Stimulated activated CD4-positive, alpha-beta T cell treated with anti-CD3 and anti-CD28 coated beads, Interleukin-15, amount 100 ng/mL, for 24 hours (primary cell): ENCODE measurements at regions not wholly inside any gene's neighbourhood (a gene's known extent, or its start where the extent isn't known, plus 50 kb on each side); places are given as distances from the start of the nearest gene placed in this dataset.

Experiments used
- DNase-seq: peaks from one replicate; pipeline ENCODE4 v3.0.0-alpha.2; 2020

GRCh38 chr6:145313041-145313855 is 422.1 kb downstream of the EPM2A start:
- no peak for DNase-seq

- no peak for DNase-seq
Measured at GRCh38 chr6:145315982-145316600, 419.2 kb downstream of the EPM2A start.

DNA sequence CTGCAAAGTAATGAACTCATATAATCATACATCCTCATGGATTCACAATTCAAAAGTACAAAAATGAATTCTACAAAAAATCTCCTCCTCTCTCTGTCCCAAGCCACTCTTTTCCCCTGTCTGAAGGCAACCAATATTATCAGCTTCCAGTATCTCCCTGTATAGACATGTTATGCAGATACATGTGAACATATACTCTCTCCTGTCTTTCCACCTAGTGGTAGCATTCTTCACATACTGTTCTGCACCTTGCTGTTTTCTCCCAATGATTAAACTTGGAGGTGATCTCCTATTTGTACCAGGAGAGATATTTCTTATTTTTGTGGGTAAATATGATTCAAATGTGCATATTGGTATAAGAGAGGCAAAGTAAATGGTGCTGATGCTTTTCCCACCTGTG is 416.4 kb downstream of the EPM2A start:
- no peak for DNase-seq

DNA sequence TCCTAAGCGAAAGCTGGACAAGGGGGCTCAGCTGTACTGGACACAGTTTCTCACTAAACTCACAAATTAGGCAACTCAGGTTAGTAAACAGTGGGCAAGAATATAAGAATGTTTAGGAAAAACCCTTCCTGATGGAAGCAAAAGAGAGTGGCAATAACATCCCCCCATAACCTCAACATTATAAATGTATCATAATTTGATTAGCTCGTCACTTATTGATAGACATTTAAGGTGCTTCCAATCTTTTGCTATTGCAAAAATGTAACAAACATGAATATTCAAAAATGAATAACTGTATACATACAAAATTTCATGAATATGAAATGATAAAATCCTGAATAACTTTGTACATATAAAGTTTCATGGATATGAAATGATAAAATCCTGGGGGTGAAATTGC is 415.7 kb downstream of the EPM2A start:
- DNase-seq: no peak

GRCh38 chr6:145323646-145324045 is 411.7 kb downstream of the EPM2A start:
- DNase-seq: no peak

DNA sequence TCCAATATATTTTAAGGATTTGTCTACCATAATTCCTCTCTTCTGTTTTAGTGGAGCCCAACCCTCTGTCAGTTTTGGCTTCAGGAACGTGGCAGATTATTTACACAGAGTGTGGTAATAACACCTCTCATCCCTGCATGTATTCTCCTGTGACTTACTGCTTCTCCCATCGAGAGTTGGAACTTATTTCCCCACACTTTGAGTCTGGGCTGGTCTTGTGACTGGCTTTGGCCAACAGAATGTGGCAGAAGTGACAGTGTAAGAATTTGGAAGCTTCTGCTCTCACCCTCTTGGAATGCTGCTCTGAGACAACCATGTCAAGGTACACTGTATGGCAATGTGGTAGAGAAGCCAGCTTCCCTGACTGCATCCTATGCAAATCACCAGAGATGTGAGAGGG is 407.7 kb downstream of the EPM2A start:
- DNase-seq: no peak

DNA sequence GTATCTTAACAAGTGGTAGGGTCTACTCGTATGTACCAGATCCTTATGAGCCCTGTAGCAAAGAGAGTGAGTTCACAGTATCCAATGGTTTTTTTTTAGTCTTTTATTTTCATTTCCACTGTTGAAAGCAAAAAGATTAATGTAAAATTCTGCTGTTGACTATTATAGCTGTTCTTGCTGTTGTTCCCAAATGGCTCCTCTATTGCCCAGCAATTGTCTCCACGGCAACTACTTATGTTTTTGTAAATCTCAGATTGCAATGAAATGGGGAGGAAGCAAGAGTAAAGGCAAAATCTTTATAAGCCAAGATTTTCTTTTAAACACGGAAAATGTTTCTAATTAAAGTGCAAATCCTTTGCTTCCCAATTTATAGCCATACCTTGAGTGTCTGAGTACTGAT is 406.1 kb downstream of the EPM2A start:
- DNase-seq: no peak

GRCh38 chr6:145331066-145331465 is 404.3 kb downstream of the EPM2A start:
- DNase-seq: no peak

DNA sequence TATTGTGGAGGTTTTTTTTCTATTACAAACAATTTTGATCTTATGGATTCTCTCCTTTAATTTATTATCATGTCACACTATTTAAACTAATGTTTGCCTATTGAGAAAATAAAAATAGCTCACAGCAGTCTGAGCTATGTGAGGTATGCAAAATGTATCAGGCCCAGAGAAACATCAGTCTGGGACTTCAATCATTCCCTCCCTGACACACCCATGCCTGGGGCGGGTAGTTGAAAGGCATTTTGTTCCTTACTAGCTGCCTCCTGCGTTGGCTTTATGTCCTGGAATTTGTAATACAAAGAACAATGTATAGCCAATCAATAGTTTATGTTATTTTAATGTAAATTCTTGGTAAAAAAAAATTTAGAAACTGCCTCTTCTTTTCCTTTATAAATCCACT is 403.3 kb downstream of the EPM2A start:
- DNase-seq: no peak

DNA sequence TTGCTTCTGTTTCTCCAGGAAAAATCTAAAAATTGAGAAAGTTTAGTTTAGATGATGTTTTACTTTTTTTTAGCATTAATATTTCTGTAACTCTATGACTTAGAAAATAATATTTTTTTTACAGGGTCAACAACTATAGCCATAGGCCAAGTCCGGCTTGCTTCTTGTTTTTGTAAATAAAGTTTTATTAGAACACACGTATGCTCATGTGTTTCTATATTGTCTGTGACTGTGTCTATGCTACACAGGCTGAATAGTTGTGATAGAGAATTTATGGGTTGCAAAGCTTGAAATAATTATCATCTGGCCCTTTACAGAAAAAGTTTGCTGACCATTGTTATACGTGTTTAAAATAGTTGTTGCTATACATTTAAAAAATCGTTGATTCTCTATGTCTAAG is 399.2 kb downstream of the EPM2A start:
- DNase-seq: no peak

GRCh38 chr6:145339089-145339488 is 396.2 kb downstream of the EPM2A start:
- DNase-seq: no peak

GRCh38 chr6:145340256-145340655 is 395.1 kb downstream of the EPM2A start:
- DNase-seq: no peak

- DNase-seq: no peak
Measured at GRCh38 chr6:145345094-145345493, 390.2 kb downstream of the EPM2A start.

GRCh38 chr6:145347216-145347615 is 388.1 kb downstream of the EPM2A start:
- no peak for DNase-seq

DNA sequence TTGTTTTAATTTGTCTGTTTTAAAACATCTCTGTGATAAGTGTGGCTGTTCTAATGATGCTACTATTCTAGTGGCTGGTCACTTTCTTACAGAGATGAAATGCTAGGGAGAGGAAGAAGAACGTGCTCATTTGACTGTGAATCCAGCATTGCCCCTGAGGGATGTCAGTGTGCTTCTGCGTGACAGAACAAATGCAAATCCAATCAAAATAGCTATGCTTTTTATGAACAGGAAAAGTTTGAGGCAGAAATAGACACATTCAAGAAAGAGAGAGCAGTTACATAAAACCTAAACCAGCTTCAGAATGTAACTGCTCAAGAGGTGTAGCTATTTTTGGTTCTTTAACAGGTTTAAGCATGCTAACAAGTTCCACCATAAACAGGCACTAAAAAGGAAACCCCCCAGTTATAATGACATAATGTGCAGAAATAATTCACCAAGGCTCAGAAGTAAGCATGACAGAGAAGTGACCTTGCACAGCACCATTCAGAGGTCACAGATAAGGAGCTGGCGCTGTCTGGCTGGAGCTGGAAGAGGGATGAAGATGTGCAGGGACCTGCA is 385.3 kb downstream of the EPM2A start:
- no peak for DNase-seq

DNA sequence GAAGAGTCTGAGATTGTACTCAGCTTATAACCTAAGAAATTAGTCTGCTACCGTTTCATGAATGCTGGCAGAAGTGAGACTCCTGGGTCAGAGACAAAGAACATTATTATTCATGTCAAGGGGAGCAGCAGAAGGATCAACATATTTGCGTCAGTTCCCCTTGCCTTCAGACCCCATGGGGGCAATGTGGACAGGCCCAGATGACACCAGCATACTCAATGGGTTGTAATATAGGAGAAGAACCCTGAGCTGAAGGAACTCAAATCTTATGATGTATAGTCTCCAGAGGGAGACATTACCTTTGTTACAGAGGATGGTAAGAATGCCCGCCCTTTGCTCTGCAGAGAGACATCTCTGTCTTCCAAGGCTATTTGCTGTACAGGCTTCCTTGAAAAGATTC is 384.4 kb downstream of the EPM2A start:
- no peak for DNase-seq

GRCh38 chr6:145352382-145353080 is 382.8 kb downstream of the EPM2A start:
- no peak for DNase-seq

GRCh38 chr6:145360865-145361264 is 374.5 kb downstream of the EPM2A start:
- DNase-seq: no peak

DNA sequence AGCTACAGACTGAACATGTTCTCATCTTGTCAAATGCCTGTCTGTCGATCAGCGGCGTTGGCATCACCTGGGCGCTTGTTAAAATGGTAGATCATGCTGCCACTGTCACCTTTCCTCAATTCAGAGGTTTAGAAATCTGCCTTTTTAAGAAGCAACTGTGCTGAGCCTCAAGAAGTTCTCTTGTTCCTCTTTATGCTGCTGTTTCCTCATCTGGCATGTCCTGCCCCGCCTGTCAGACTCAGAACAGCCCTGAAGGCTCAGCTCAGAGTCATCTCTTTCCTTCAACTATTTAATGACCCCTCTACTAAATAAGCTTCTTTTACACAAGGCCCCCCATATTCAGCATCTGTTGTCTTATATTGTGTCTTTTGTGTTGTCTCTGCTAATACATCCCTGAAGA is 368.2 kb downstream of the EPM2A start:
- DNase-seq: no peak

DNA sequence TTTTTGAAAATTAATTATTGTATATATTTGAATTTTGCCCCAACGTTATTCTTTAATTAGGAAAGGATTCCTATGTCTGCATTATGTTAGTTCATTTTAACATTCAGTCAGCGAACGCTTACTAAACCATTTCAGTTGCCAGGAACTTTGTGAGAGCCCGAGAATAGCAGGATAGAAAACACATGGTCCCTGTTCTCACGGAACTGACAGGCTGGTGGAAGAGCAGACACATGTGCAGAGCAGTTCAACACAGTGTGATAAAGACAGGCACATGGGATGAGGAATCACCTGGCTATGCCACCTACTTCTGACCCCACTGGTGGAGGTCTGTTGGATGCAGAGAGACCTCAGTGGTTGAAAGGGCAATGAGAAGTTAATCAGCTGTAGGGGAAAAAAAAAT is 367.2 kb downstream of the EPM2A start:
- DNase-seq: no peak

GRCh38 chr6:145370559-145370958 is 364.8 kb downstream of the EPM2A start:
- DNase-seq: no peak

DNA sequence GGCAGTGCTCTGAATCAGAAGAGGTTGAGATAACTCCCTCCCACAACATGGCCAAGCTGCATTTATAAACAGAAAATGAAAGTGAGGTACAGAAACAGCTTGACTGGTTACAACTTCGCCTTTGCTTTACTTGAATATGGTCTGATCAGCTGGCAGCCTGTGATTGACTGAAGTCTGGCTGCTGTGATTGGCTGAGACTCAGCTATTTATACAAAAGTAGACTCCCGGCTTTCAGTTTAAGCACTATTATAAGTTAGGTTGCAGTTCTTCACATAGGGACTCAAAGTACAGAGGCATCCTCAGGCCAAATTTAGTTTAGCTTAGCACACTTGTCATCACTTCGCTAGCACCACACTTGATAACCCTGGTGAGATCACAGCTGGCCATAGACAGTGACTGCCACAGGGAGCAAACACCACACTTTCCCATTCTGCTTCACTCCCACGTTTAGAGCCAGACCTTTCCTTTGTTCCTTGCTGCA is 362.6 kb downstream of the EPM2A start:
- DNase-seq: no peak

DNA sequence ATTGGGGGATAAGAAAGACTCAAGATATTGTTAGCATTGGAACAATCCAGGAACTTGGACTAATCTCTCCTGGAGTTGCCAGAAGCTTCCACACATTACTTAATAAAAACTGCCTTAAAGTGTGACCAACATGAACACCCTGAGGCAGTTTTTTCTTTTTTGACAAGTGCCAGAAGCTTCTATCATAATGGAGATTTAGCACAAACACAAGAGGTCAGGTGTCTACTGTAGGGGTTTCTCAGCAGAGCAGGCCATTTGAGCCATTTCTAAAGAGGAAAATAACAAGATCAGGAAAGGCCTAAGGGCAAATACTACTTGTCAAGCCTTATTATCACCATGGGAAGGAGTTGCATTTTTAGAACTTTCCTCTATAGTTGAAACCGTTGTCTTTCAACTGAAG is 361.5 kb downstream of the EPM2A start:
- DNase-seq: no peak

- DNase-seq: no peak
Measured at GRCh38 chr6:145374570-145374969, 360.8 kb downstream of the EPM2A start.
